ENCODE measurements at regions not wholly inside any gene's neighbourhood (a gene's known extent, or its start where the extent isn't known, plus 50 kb on each side); places are given as distances from the start of the nearest gene placed in this dataset.
"Not testable (repeated sequence)": the region's sequence is repeated elsewhere in the genome, so short reads cannot be mapped to it uniquely, and the experiment has no call there.

DNA sequence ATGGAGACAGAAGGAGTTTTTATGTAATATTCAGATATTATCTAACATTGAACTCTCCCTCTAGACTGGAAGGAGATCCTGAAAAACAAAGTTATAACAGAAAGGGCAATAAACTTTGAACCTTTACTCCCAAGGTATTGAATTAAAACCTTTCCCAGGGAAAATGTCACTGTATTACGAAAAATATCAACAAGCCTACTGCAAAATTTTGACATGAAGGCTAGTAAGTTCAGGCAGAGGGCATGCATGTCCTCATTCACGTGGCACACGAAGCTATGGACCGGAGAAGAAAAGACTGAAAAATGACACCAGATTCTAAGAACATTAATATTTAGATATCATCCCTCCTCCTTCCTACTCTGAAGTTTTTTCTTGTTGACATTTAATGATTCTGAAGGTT, 638.8 kb downstream of the LRRC70 start:
- no peak for DNase-seq

DNA sequence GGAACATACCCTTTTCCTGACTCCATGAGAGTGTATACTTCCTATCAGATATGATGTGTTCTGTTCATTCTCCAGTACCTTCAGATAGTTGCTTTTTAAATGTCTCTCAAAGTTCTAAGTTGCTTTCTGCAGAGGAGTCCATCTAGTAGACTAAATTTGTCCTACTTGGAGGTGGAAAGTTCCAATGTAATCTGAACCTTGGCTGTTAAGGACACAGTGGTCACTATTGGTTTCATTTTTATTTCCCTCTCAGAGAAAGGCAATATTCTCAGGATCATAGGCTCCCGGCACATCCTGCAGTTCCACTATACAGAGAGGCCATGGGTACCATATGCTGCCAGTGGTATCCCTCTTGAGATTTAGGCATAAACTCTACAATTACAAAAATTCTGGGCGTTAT, 634.6 kb downstream of the LRRC70 start:
- no peak for DNase-seq

DNA sequence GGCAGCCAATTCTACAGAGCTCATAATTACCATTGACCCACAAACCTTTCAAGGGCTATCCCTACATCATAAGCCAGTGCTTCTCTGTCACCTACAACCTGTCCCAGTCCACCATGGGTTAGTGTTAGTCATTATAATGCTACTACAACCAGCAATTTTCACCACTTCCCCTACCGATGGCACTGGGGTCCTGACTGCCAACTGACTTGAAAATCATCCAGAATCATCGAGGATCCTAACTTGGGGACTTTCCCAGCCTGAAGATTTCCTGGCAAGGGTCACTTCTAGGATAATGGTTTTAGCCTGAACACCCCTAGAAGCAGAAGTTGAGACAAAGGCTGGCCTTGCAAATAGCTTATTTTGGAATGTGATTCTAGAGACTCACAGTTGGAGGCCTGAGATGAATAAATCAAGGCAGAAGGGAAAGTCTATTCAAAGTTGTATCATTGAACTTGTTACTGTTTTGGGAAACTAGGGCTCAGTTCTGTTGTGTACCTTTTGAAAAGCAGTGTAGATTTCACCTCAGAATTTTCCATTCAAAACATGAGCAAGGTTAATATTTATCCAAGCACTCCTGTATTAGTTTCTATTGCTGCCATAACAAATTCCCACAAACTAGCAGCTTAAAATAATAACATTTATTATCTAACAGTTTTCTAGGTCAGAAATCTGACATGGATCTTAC, 633.0 kb downstream of the LRRC70 start:
- peak in 3 of 56 donors; percentile 0 to 6 (median 1) for DNase-seq

DNA sequence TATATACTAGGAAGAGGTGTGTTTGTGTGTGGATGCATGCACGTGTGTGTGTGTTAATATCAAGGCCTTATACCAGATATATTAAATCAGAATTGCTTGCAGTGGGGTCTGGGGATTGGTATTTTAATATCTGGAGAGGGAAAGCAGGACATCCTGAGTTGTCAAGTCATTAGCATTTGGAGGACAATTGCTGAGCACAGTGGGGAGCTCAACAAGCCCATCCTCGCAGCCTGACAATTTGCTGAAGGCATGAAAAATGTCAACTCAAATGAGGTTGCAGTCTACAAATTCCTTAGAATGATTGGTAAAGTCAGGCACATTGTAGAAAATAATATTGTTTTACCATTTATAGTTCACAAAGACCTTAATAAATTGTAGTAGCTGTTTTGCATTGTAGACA, 627.4 kb downstream of the LRRC70 start:
- no peak for DNase-seq

DNA sequence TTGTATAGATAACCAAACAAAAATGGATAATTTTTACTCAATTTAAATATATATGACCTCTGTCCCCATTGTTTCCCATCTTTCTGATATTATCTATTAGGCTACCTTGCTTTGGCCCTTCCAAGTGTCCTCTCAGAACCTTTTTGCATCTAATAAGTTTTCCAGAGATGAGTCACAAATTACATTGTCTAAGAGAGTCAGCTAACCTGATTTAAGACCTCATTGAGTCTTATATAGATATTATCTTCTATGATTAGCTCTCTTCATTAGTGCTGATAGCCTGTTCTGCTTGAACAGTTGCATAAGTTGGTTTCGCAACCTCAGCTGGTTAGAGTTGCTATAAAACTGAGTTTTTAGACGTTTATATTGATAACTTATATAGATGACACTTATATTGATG, 623.1 kb downstream of the LRRC70 start:
- DNase-seq, result no peak

DNA sequence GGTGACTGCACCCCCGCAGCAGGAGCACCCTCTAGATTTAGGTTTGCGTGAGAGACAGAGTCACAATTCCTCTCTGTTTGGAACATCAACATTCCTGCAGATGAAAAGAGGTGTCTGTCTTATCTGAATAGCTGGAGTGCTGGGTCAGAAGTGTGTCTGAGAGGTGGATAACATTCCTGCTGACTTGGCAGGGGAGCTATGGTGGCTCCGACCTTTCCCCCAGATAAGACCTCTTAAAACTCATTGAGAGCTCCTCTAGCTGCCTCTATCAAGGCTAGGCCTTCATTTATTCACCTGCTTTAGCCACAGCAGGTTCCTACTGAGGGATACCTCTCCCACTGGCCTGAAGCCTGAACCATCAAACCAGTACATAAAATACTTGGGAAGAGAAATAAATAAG, 615.5 kb downstream of the LRRC70 start:
- DNase-seq, result no peak

DNA sequence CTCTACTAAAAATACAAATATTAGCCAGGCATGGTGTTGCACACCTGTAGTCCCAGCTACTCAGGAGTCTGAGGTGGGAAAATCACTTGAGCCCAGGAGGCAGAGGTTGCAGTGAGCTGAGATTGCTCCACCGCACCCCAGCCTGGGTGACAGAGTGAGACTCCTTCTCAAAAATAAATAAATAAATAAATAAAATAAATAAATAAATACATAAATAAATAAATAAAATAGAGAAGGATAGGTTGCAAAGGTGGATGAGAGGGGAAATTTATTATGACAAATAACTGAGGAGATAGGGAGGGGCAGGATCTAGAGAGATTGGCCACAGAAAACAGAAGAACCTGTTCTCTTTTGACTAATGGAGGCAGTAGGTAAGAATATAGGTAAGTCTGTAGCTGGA, 601.6 kb downstream of the LRRC70 start:
- DNase-seq, result not testable (repeated sequence)

DNA sequence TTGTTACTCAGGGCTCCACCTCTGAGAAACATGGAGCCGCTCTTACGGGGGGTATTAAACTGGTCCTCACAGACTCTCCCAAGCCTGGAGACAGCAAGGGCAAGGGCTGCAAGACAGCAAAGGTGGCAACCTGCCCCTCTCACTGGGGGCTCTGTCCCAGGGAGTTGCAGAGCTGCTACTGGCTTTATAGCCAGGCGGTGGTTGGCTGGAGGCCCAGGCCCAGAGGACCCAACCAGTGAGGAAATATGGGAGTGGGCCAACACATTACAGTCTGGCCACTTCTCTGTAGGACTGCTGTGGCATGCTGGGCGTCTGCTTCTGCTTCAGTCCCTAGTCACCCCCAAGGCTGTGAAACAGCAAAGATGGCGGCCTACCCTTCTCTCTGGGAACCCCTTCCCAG, 597.2 kb downstream of the LRRC70 start:
- no peak for DNase-seq

DNA sequence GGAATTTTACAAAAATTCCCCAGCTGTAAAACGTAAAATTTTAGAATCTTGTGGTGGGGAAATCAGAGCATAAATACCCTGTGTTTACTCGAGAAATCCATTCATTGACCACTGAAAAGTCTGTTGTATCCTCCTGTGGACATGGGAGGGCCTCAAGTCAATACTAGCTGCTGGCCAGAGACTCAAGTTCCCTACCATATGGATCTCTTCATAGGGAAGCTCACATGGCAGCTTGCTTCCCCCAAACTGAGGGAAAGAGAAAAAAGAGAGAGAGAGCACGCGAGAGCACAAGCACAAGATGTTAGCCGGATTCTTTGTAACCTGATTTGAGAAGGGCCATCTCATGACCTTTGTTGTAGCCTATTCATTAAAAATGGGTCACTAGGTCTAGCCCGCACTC, 591.9 kb downstream of the LRRC70 start:
- DNase-seq, result no peak

DNA sequence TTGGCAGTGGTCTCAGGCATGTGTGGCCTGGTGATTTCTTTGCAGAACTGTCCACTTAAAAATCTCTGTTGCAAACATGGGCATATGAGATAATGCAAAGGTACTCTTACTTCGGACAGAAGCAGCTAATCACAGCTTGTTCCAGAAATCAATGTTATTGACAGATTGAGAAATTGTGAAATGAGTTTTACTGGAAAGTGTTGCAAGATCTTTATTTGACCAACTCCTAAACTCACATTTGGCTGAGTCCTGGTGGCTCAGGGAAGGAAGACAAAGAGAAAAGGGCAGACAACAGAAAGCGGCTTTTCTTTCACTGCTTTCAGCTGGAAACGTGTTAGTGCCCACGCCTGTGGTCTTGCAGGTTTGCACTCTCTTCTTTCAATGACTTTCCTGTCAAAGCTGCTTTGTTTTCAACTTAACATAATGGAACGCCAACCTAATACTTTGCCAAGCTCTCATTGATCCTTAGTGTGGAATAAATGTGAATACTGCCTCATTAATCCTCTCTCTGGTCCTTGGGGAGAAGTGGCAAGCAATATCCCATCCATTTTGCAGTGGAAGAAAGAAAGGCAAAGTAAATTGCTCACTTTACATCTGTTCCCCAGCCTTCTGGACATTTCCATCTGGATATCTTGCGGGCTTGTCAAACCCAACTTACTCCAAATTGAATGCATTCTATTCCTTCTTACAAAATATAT, 586.4 kb downstream of the LRRC70 start:
- DNase-seq, result no peak

DNA sequence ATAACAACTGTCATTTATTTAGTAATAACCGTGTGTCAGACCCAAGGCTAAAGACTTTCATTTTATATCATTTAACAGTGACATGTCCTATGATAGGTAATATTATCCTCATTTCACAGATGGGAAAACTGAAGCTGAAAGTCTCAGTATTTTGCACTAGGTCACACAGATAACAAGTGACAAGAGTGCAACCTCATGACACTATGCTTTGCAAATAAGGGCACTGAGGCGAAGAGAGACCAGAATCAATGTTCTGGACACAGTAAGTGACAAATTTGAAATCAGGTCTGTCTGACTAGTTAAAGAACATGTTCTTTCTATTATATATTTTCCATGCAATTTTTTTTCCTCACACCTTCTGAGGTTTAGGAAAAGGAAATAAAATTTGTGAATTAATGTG, 585.7 kb downstream of the LRRC70 start:
- no peak for DNase-seq

DNA sequence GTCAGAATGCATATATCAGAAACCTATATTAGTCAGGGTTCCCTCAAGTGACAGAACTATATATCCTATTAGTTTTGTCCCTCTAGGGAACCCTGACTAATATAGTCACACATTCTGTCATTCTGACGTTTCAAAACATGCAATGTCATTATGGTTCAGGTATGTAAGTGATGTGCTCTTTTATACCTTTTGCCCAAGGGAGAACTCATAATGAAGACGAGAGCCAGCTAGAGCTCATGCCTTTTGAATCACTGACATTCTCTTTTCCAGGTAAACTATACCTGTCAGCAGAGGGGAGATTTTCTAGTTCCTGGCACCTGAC, 576.7 kb downstream of the LRRC70 start:
- DNase-seq, result no peak

DNA sequence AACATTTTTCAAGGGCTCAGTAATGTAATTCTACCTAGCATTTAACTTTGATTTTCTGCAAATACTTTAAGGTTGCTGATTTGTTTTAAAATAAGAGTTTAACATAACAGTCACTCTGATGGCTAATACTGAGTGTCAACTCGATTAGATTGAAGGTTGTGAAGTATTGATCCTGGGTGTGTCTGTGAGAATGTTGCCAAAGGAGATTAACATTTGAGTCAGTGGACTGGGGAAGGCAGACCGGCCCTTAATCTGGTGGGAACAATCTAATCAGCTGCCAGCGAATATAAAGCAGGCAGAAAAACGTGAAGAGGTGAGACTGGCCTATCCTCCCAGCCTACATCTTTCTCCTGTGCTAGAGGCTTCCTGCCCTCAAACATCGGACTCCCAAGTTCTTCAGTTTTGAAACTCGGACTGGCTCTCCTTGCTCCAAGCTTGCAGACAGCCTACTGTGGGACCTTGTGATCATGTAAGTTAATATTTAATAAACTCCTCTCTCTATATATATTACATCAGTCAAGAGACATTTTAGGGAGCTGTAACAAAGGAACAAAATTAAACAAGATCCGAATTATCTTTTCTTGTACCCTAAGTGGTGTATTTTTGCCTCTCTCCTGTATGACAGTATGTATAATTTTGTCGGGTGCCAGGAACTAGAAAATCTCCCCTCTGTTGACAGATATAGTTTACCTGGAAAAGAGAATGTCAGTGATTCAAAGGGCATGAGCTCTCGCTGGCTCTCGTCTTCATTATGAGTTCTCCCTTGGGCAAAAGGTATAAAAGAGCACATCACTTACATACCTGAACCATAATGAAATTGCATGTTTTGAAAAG, 576.1 kb downstream of the LRRC70 start:
- no peak for DNase-seq

DNA sequence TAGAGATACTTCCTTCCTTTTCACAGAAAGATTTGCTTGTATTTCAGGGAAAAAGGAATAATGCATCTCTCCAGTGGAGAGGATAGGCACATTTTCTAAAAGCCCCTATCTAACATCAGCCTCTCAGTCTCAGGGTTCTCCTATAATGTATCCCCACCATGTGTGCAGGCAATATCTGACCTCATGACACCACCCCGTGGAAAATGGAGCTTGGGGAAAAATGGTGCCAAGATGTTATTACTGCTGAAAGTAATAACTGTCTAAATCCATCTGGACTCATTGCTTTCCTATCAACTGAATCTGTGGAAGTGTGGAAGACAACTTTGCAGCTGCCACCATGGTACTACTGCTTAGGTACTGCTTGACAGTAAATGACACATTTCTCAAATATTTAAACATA, 574.3 kb downstream of the LRRC70 start:
- DNase-seq, result no peak

DNA sequence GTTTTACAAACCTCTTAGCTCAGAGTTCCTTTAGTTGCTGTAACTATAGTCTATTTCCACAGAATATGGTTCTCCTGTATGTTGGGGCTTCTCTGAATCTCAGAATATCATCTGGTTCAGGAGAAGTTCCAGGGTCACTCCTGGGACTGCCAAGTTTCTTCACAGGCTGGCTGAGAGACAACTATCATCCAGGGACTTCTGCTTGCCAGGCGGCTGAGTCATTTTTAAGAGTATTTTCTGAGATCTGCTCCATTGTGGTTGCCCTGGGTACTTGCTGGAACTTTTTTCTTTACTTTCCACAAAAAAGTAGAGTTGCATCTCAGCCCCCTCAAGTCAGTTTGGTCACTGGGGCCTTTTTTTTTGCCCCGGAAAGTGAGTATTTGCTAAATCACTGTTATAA, 566.5 kb downstream of the LRRC70 start:
- DNase-seq, result peak in 1 of 56 donors; percentile 8

DNA sequence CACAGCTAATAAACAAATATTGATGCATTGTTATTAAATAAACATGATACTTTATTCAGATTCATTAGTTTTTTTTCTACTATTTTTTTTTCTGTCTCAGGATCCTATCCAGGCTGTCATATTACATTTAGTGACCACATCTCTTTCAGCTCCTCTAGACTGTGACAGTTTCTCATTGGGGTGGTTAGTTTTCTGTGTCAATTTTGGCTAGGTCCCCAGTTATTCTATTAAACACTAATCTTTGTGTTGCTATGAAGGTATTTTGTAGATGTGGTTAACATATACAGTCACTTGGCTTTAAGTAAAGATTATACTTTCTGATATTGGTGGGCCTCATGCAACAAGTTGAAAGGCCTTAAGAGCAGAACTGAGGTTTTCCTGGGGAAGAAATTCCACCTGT, 563.0 kb downstream of the LRRC70 start:
- no peak for DNase-seq

DNA sequence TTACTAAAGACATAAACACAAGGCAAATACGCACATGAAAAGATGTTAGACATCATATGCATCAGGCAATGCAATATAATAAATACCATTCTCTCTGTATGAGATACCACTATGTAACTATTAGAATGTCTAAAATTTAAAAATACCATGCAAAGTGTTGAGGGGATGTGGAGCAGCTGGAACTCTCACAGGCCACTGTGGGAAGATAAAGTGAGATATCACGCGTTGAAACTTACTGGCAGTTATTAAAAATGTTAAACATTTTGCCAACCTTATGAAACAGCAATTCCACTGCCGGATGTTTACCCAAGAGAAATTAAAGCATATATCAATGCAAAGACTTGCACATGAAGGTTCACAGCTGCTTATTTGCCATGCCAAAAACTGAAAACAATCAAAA, 556.7 kb downstream of the LRRC70 start:
- DNase-seq, result no peak

DNA sequence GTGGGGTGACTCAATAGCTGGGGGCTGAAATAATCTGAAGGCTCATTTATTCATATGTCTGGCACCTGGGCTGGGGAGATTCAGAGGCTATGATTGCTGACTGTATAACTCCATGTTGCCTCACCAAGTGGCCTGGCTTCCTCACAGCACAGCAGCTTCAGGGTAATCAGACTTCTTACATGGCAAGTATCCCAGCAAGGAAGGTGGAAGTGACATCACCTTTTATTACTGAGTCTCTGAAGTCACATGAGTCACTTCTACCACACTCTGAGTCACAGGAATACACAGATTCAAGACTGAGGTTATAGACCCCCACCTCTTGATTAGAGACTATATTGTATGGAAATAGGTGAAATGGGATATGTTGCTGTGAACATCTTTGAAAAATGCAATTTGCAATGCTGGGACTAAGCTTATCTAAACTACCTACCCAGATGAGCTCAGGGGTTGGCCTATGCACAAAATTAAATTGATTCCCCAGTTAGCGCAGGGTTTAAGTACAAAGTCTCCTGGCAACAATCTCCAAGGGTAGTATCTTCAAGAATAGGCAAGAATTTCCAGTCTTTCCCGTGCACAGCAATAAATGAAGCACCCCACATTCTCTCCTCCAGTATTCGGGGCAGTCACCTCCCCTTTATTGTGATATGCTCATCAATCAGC, 553.1 kb downstream of the LRRC70 start:
- DNase-seq, result no peak

DNA sequence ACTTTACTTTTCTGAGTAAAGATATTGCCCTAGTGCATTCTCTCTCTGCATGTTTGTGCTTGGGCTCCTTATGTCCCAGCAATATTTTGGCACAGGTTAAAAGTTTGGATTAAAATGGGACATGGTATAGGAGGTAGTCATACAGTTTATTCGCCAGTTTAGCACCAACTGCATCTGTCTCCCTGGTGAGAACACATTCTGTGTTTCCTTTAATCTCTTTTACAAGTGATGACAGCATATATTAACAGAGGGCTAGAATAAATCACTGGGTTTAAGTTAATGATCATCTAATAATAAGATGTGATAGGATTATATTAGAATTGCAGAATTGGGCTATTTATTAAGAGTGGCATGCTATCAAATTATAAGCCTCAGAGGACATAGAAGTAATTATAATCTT, 550.1 kb downstream of the LRRC70 start:
- no peak for DNase-seq

DNA sequence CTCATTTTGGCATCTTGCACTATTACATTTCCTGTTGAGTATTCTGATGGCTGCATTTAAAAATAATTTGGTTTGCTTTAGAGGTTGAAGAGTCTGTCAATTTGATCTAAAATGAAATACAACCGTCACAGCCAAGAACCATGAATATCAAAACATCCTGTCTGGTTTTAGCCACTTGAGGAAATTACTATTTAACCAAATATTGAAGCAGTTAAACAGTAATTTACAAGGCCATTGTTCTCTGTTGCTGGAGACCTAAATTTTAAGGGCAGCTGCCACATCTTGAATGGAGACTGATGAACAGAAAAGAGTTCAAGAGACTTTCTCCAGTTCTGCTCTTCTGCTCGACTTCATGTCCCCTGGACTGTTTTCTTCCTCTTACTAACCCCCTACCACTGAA, 549.4 kb downstream of the LRRC70 start:
- DNase-seq, result no peak

DNA sequence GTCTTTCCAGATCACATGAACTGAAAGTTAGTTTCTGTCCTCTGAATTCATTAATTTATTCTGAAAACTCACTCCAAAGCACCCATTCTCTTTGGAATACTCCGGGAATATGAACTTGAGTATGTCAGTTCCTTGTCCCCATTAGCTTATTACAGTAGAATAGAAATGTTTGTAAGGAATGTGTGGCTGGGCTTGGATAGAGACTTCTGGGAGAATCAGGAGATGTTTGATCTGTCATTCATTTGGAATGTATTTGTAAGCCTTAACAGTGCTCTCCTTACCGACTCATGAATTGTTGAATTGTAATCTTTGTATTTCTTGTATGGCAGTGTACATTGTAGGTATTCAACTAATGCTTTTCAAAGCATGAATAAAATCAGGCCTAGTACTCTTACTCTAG, 548.4 kb downstream of the LRRC70 start:
- no peak for DNase-seq

DNA sequence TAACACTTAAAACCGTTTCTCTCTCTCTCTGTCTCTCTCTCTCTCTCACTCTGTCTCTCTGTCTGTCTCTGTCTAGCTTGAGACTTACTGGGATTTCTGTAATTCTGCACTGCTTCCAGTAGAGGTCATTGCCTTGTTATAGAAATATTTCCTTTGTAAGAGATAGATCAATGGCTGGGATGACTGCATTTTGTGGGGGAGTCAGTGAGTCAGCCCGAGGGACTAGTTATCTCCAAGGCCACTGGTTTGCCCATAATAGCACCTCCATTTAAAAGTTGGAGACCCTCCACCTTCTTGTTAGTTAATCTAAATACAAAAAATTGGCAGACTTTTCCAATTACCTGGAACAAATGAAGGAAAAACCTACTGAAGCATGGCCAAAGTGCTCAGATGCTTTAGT, 547.2 kb downstream of the LRRC70 start:
- peak in 1 of 56 donors; percentile 1 for DNase-seq

Data from nucleus accumbens (tissue), 56 donors.